A673 (cell line): ENCODE measurements at regions not wholly inside any gene's neighbourhood (a gene's known extent, or its start where the extent isn't known, plus 50 kb on each side); places are given as distances from the start of the nearest gene placed in this dataset.

ENCODE experiments used
- CTCF ChIP-seq: fragments of 300-800, 200-600 bp; sonication (generic); conservative IDR thresholded peaks from 2 replicates; pipeline ENCODE4 v1.5.1; 2017; ENCODE audit warnings: low read depth, mild to moderate bottlenecking, antibody characterized with exemption, low read length, moderate library complexity, mixed read lengths
- EZH2 ChIP-seq: fragments of 200-600 bp; sonication (generic); IDR thresholded peaks from 2 replicates; pipeline ENCODE4 v1.6.1; 2017; ENCODE audit warnings: borderline replicate concordance, low read depth, mild to moderate bottlenecking, mixed read lengths, antibody characterized with exemption, low read length; ENCODE audit not compliant: poor library complexity, severe bottlenecking

GRCh38 chr3:168615493-168616020 lies 519.8 kb upstream of the GOLIM4 start:
- no peak for TF ChIP-seq EZH2
- no peak for TF ChIP-seq CTCF
